Cardiac septum (tissue), 1 donor: ENCODE measurements at regions not wholly inside any gene's neighbourhood (a gene's known extent, or its start where the extent isn't known, plus 50 kb on each side); places are given as distances from the start of the nearest gene placed in this dataset.

Source experiments
- DNase-seq: peaks from one replicate; pipeline ENCODE4 v3.0.0-alpha.2; 2020; ENCODE audit warnings: low spot score
- intact Hi-C: fragments of 100-400 bp; cut with DNase I; formaldehyde crosslinking; loops from one replicate; pipeline ENCODE4 v1.14.0; 2022
- donor health status: DM: no; HTN: no; CAD: no.

GRCh38 chr12:104399740-104400612 lies 56.8 kb upstream of the CHST11 start:
- intact Hi-C loops: no loop called here
- DNase-seq: no peak

- intact Hi-C loops: no loop called here
Measured at GRCh38 chr12:104402630-104403029, 54.1 kb upstream of the CHST11 start.

GRCh38 chr12:104404781-104405180 lies 52.0 kb upstream of the CHST11 start:
- intact Hi-C loops: loop anchor here (5.0 kb wide), 1 partner anchor 263 kb away; no protein-coding TSS in a partner anchor
- DNase-seq: no peak

More at GRCh38 chr12:104402630-104403029, 54.1 kb upstream of the CHST11 start:
- no peak for DNase-seq

GRCh38 chr12:104406164-104406563 lies 50.6 kb upstream of the CHST11 start:
- DNase-seq: no peak
- intact Hi-C loops: loop anchor here (5.0 kb wide), 1 partner anchor 261 kb away; no protein-coding TSS in a partner anchor
